SK-N-MC (cell line): ENCODE measurements at regions not wholly inside any gene's neighbourhood (a gene's known extent, or its start where the extent isn't known, plus 50 kb on each side); places are given as distances from the start of the nearest gene placed in this dataset.

ENCODE experiments used
- EZH2 ChIP-seq: fragments of 200-600 bp; sonication (generic); IDR thresholded peaks from one replicate; pipeline ENCODE4 v1.6.1; 2017; ENCODE audit warnings: antibody characterized with exemption
- FOXP2 ChIP-seq: optimal IDR thresholded peaks from 2 replicates; pipeline ENCODE3; 2011; ENCODE audit warnings: mild to moderate bottlenecking, moderate library complexity; ENCODE audit not compliant: insufficient read depth; ENCODE audit errors: extremely low read length, control extremely low read depth
- POLR2AphosphoS5 ChIP-seq: IDR thresholded peaks from 2 replicates; pipeline ENCODE4 v1.6.1; 2012; ENCODE audit warnings: mild to moderate bottlenecking, low read depth, low read length, borderline replicate concordance

- TF ChIP-seq POLR2AphosphoS5, result no peak
- no peak for TF ChIP-seq EZH2
- TF ChIP-seq FOXP2, result no peak
Observed at GRCh38 chr13:60265566-60265965, 101.8 kb upstream of the DIAPH3 start.
